Pancreas (tissue), 10 donors: ENCODE measurements at regions not wholly inside any gene's neighbourhood (a gene's known extent, or its start where the extent isn't known, plus 50 kb on each side); places are given as distances from the start of the nearest gene placed in this dataset.

Source experiments
- ATAC-seq, 4 donors: fragments of 200-7000 bp; cut with Tn5 transposase; one replicate each; pipeline versions ENCODE4 v1.8.0 to v1.9.1; 2020; ENCODE audit warnings: mild to moderate bottlenecking in 4 of 4, moderate library complexity in 4 of 4
- DNase-seq, 6 donors: peaks; one replicate each; pipeline ENCODE4 v3.0.0-alpha.2; 2020
- FAIRE-seq: peaks from 2 replicates; lab custom pipeline; 2012; peaks lifted over from hg19 to GRCh38; lab: Jason Lieb, UNC
- H3K27ac ChIP-seq, 4 donors: fragments of 200-600 bp; sonication (generic); 1 replicate in 3 of 4; 2 replicates in 1 of 4; pipeline versions ENCODE4 v1.5.0 to v1.8.0; 2020
- H3K27me3 ChIP-seq, 4 donors: fragments of 200-600 bp; one replicate each; pipeline ENCODE4 v1.8.0; 2021
- H3K36me3 ChIP-seq, 3 donors: fragments of 200-600 bp; sonication (generic) in 1 of 3; one replicate each; pipeline versions ENCODE4 v1.5.0 to v1.8.0; 2020 to 2021
- H3K4me1 ChIP-seq, 3 donors: fragments of 200-600 bp; one replicate each; pipeline ENCODE4 v1.8.0; 2021
- H3K4me3 ChIP-seq, 4 donors: fragments of 200-600 bp; sonication (generic) in 2 of 4; one replicate each; pipeline versions ENCODE4 v1.5.0 to v1.8.0; 2020 to 2021
- H3K9me3 ChIP-seq, 4 donors: fragments of 200-600 bp; one replicate each; pipeline ENCODE4 v1.8.0; 2021
- CTCF ChIP-seq, 4 donors: fragments of 200-600 bp; sonication (generic) in 3 of 4; IDR thresholded peaks; one replicate each; pipeline versions ENCODE4 v1.5.0 to v1.8.0; 2021; ENCODE audit warnings: antibody characterized with exemption in 4 of 4
- whole genome bisulfite sequencing, 2 donors: extraction: QIAGEN DNeasy Blood & Tissue Kit; methylation state at CpG; one replicate each; pipeline ENCODE4 v1.1.7; 2013; 5-methylcytosine and 5-hydroxymethylcytosine counted together
- intact Hi-C, 3 donors: fragments of 100-400 bp; cut with DNase I; formaldehyde crosslinking; loops; one replicate each; pipeline versions ENCODE4 v1.11.1 to v1.14.2; 2022
- donor health status: healthy with polysubstance abuse.
- donor health status: DM: no; HTN: no; CAD: no; lungs with moderate emphysema.
- donor health status: DM: no; HTN: no; CAD: no.
- donor health status: control.
- donor health status: control.
- donor health status: Bipolar disorder and iron deficiency.
- donor health status: DM: yes; HTN: yes; CAD: no.
- donor health status: DM: no; HTN: no; CAD: no.
- donor health status: DM: no; HTN: no; CAD: no.
- donor health status: DM: yes; HTN: yes; CAD: no.

GRCh38 chr2:12452185-12452584 is 264.6 kb upstream of the TRIB2 start:
- no peaks in the 10 kb centered on the region for H3K36me3 ChIP-seq
- no peak overlapping the region for H3K4me3 ChIP-seq
- H3K27ac ChIP-seq: peak overlapping the region in 2 of 4 donors; percentile 1 to 27
- DNase-seq (no peak), FAIRE-seq (peak; percentile 54), ATAC-seq (no peak)
- intact Hi-C loops: loop anchor here in 1 of 3 donors (10.0 kb wide), 1 partner anchor 263 kb away; the partner anchor contains the start of gene TRIB2
- TF ChIP-seq CTCF (IDR thresholded peaks at IDR 0.05): no peak
- no peaks in the 10 kb centered on the region for H3K27me3 ChIP-seq
- no peaks in the 10 kb centered on the region for H3K9me3 ChIP-seq
- H3K4me1 ChIP-seq: peaks cover 3 to 25% (median 8%) of the 10 kb centered on the region in 3 donors
- 66 to 75% methylated on average over 2 of the region's 2 CpGs for WGBS, 2 donors

GRCh38 chr2:12453731-12454130 is 263.0 kb upstream of the TRIB2 start:
- no peak for DNase-seq
- H3K4me3 ChIP-seq: no peak overlapping the region
- H3K27me3 ChIP-seq: no peaks in the 10 kb centered on the region
- 89 to 95% methylated on average over 11 of the region's 11 CpGs for WGBS, 2 donors
- no peaks in the 10 kb centered on the region for H3K36me3 ChIP-seq
- FAIRE-seq: no peak
- peaks cover 3 to 27% (median 8%) of the 10 kb centered on the region in 3 donors for H3K4me1 ChIP-seq
- no peak for ATAC-seq
- intact Hi-C loops: loop anchor here in 1 of 3 donors (10.0 kb wide), 1 partner anchor 261 kb away; the partner anchor contains the start of gene TRIB2
- H3K27ac ChIP-seq: no peak overlapping the region
- no peak for TF ChIP-seq CTCF (IDR thresholded peaks at IDR 0.05)
- H3K9me3 ChIP-seq: no peaks in the 10 kb centered on the region

- Histone ChIP-seq H3K9me3 (no peaks in the 10 kb centered on the region), H3K4me3 (no peak overlapping the region), H3K27me3 (no peaks in the 10 kb centered on the region), H3K27ac (no peak overlapping the region), H3K36me3 (no peaks in the 10 kb centered on the region), H3K4me1 (peaks cover 3 to 27% (median 8%) of the 10 kb centered on the region in 3 donors)
- TF ChIP-seq CTCF (IDR thresholded peaks at IDR 0.05): no peak
- ATAC-seq (no peak), FAIRE-seq (no peak), DNase-seq (no peak)
- WGBS, 2 donors: 56 to 66% methylated on average over 2 of the region's 2 CpGs
- intact Hi-C loops: loop anchor here in 1 of 3 donors (10.0 kb wide), 1 partner anchor 259 kb away; the partner anchor contains the start of gene TRIB2
Observed at GRCh38 chr2:12455661-12456060, 261.1 kb upstream of the TRIB2 start.

GRCh38 chr2:12456293-12457106 is 260.2 kb upstream of the TRIB2 start:
- no peaks in the 10 kb centered on the region for H3K27me3 ChIP-seq
- H3K4me3 ChIP-seq: peak overlapping the region in 2 of 4 donors; percentile 3 to 16
- H3K4me1 ChIP-seq: peaks cover 3 to 26% (median 8%) of the 10 kb centered on the region in 3 donors
- intact Hi-C loops: loop anchor here in 1 of 3 donors (10.0 kb wide), 1 partner anchor 258 kb away; the partner anchor contains the start of gene TRIB2
- no peaks in the 10 kb centered on the region for H3K36me3 ChIP-seq
- ATAC-seq: peak; percentile 94 to 97 (median 95)
- no peak for FAIRE-seq
- TF ChIP-seq CTCF (IDR thresholded peaks at IDR 0.05): no peak
- DNase-seq: peak; percentile 60 to 93 (median 80)
- WGBS, 2 donors: 8 to 9% methylated on average over 7 of the region's 7 CpGs
- no peaks in the 10 kb centered on the region for H3K9me3 ChIP-seq
- H3K27ac ChIP-seq: peak overlapping the region; percentile 27 to 86 (median 62)
